ENCODE measurements at regions not wholly inside any gene's neighbourhood (a gene's known extent, or its start where the extent isn't known, plus 50 kb on each side); places are given as distances from the start of the nearest gene placed in this dataset.

GRCh38 chr13:29709407-29710069 is 114.0 kb upstream of the SLC7A1 start:
- Histone ChIP-seq H3K9me3 (ENCODE audit: low read length) (peaks cover 6% of the 10 kb centered on the region; the same call in 1 of the 2 replicates), H3K4me3 (ENCODE audit: low read depth, low read length, poor library complexity, severe bottlenecking) (no peak overlapping the region), H3K27ac (ENCODE audit: low read depth, low read length, poor library complexity, severe bottlenecking) (no peak overlapping the region), H3K9me2 (ENCODE audit: insufficient read depth, low read length) (no peaks in the 10 kb centered on the region), H4K20me1 (ENCODE audit: insufficient read depth, low read length) (no peaks in the 10 kb centered on the region), H3K79me2 (ENCODE audit: insufficient read depth, low read depth, low read length) (no peaks in the 10 kb centered on the region), H3K4me1 (ENCODE audit: insufficient read depth, low read length, poor library complexity, severe bottlenecking) (no peaks in the 10 kb centered on the region), H3K4me2 (ENCODE audit: low read length) (no peak overlapping the region), H2AFZ (ENCODE audit: low read length) (no peak overlapping the region), H3K36me3 (ENCODE audit: insufficient read depth, low read length) (no peaks in the 10 kb centered on the region; the same call in 1 of the 2 replicates)
- no peak for DNase-seq (ENCODE audit: low spot score)
- intact Hi-C loops (cut with micrococcal nuclease; ENCODE audit: unreplicated experiment): no loop called here
- TF ChIP-seq CTCF (conservative IDR thresholded peaks at IDR 0.05; ENCODE audit: low read length): no peak
- no peak for TF ChIP-seq EZH2phosphoT487 (IDR thresholded peaks at IDR 0.05; ENCODE audit: borderline replicate concordance, low read depth, low read length)
- ChIA-PET POLR2A (no interaction called here), CTCF (ENCODE audit: unreplicated experiment) (no interaction called here)
- BruUV-seq (replicated peaks): no TSS peak

- H3K4me1 ChIP-seq (ENCODE audit: insufficient read depth, low read length, poor library complexity, severe bottlenecking): no peaks in the 10 kb centered on the region
- no TSS peak for BruUV-seq (replicated peaks)
- no peaks in the 10 kb centered on the region for H3K36me3 ChIP-seq (ENCODE audit: insufficient read depth, low read length)
- DNase-seq (ENCODE audit: low spot score): peak; percentile 54
- no peaks in the 10 kb centered on the region for H3K9me3 ChIP-seq (ENCODE audit: low read length)
- TF ChIP-seq CTCF (conservative IDR thresholded peaks at IDR 0.05; ENCODE audit: low read length) (peak; percentile 80), EZH2phosphoT487 (IDR thresholded peaks at IDR 0.05; ENCODE audit: borderline replicate concordance, low read depth, low read length) (no peak)
- no peak overlapping the region for H3K4me2 ChIP-seq (ENCODE audit: low read length)
- no peak overlapping the region for H3K4me3 ChIP-seq (ENCODE audit: low read depth, low read length, poor library complexity, severe bottlenecking)
- H4K20me1 ChIP-seq (ENCODE audit: insufficient read depth, low read length): no peaks in the 10 kb centered on the region
- H3K9me2 ChIP-seq (ENCODE audit: insufficient read depth, low read length): no peaks in the 10 kb centered on the region
- intact Hi-C loops (cut with micrococcal nuclease; ENCODE audit: unreplicated experiment): loop anchor here (1.0 kb wide), 1 partner anchor 200 kb away; no protein-coding TSS in a partner anchor
- ChIA-PET POLR2A (no interaction called here), CTCF (ENCODE audit: unreplicated experiment) (no interaction called here)
- H3K79me2 ChIP-seq (ENCODE audit: insufficient read depth, low read depth, low read length): no peaks in the 10 kb centered on the region
- no peak overlapping the region for H2AFZ ChIP-seq (ENCODE audit: low read length)
- H3K27ac ChIP-seq (ENCODE audit: low read depth, low read length, poor library complexity, severe bottlenecking): no peak overlapping the region
Observed at GRCh38 chr13:29707876-29708543, 112.5 kb upstream of the SLC7A1 start.

- Histone ChIP-seq H3K36me3 (ENCODE audit: insufficient read depth, low read length) (no peaks in the 10 kb centered on the region), H4K20me1 (ENCODE audit: insufficient read depth, low read length) (no peaks in the 10 kb centered on the region), H3K4me1 (ENCODE audit: insufficient read depth, low read length, poor library complexity, severe bottlenecking) (no peaks in the 10 kb centered on the region), H3K9me2 (ENCODE audit: insufficient read depth, low read length) (no peaks in the 10 kb centered on the region), H3K79me2 (ENCODE audit: insufficient read depth, low read depth, low read length) (no peaks in the 10 kb centered on the region), H2AFZ (ENCODE audit: low read length) (no peak overlapping the region), H3K27ac (ENCODE audit: low read depth, low read length, poor library complexity, severe bottlenecking) (no peak overlapping the region), H3K4me3 (ENCODE audit: low read depth, low read length, poor library complexity, severe bottlenecking) (no peak overlapping the region), H3K4me2 (ENCODE audit: low read length) (no peak overlapping the region), H3K9me3 (ENCODE audit: low read length) (no peaks in the 10 kb centered on the region)
- ChIA-PET POLR2A (no interaction called here), CTCF (ENCODE audit: unreplicated experiment) (interaction anchor here (0.6 kb wide), 1 partner anchor 9 kb away, joined by 3 read pairs; no protein-coding TSS in a partner anchor)
- no peak for TF ChIP-seq CTCF (conservative IDR thresholded peaks at IDR 0.05; ENCODE audit: low read length)
- no peak for TF ChIP-seq EZH2phosphoT487 (IDR thresholded peaks at IDR 0.05; ENCODE audit: borderline replicate concordance, low read depth, low read length)
- no peak for DNase-seq (ENCODE audit: low spot score)
- no TSS peak for BruUV-seq (replicated peaks)
- intact Hi-C loops (cut with micrococcal nuclease; ENCODE audit: unreplicated experiment): no loop called here
Observed at GRCh38 chr13:29706923-29707322, 111.4 kb upstream of the SLC7A1 start.

Measured in OCI-LY7 (cell line).